ENCODE measurements at regions not wholly inside any gene's neighbourhood (a gene's known extent, or its start where the extent isn't known, plus 50 kb on each side); places are given as distances from the start of the nearest gene placed in this dataset.

DNA sequence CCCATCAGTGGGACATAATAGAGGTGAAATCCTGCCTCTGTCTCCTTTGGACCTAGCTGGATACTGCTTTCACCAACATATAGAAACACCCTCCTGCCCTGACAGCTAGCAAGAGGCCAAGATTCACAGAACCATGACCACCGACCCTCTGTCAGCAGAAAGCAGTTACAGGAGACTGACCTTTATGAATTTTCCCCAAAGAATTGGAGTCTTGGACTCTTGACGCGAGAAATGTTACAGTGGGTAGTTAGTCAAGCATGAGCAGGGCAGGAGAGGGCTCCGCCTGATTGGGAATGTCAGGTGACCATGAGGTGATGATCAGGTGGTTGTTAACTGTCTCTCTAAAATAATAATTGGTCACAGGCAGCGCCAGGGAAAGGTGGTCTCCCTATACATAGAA is 1002.3 kb downstream of the TDRD15 start:
- no peak for DNase-seq (ENCODE audit: extremely low spot score, unreplicated experiment)
- Mint-ChIP-seq H3K36me3 (no peaks in the 10 kb centered on the region), H3K27me3 (no peaks in the 10 kb centered on the region), H3K9me3 (no peaks in the 10 kb centered on the region), H3K4me1 (ENCODE audit: unreplicated experiment) (no peaks in the 10 kb centered on the region), H3K27ac (no peak overlapping the region), H3K4me3 (no peak overlapping the region)
- TF ChIP-seq, protein P1, sequence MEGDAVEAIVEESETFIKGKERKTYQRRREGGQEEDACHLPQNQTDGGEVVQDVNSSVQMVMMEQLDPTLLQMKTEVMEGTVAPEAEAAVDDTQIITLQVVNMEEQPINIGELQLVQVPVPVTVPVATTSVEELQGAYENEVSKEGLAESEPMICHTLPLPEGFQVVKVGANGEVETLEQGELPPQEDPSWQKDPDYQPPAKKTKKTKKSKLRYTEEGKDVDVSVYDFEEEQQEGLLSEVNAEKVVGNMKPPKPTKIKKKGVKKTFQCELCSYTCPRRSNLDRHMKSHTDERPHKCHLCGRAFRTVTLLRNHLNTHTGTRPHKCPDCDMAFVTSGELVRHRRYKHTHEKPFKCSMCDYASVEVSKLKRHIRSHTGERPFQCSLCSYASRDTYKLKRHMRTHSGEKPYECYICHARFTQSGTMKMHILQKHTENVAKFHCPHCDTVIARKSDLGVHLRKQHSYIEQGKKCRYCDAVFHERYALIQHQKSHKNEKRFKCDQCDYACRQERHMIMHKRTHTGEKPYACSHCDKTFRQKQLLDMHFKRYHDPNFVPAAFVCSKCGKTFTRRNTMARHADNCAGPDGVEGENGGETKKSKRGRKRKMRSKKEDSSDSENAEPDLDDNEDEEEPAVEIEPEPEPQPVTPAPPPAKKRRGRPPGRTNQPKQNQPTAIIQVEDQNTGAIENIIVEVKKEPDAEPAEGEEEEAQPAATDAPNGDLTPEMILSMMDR (conservative IDR thresholded peaks at IDR 0.05): no peak

DNA sequence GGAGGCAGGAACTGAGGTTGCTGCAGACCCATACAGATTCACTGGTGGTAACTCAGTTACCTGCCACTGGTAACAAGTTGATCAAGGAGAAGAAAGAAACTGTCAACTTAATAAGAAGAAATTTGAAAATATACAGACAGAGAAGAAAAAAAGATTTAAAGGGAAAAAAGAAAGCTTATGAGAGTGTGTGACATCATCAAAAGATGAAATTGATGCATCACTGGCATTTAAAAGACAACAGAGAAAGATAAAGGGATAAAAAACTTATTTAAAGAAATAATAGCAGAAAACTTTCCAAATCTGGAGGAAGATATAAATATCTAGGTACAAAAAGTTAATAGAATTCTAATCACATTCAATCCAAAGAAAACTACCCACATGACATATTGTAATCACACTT is 1003.2 kb downstream of the TDRD15 start:
- H3K4me1 Mint-ChIP-seq (ENCODE audit: unreplicated experiment): no peaks in the 10 kb centered on the region
- no peaks in the 10 kb centered on the region for H3K27me3 Mint-ChIP-seq
- no peaks in the 10 kb centered on the region for H3K36me3 Mint-ChIP-seq
- no peak for DNase-seq (ENCODE audit: extremely low spot score, unreplicated experiment)
- TF ChIP-seq, protein P1 (conservative IDR thresholded peaks at IDR 0.05): no peak
- H3K9me3 Mint-ChIP-seq: no peaks in the 10 kb centered on the region
- no peak overlapping the region for H3K27ac Mint-ChIP-seq
- no peak overlapping the region for H3K4me3 Mint-ChIP-seq

DNA sequence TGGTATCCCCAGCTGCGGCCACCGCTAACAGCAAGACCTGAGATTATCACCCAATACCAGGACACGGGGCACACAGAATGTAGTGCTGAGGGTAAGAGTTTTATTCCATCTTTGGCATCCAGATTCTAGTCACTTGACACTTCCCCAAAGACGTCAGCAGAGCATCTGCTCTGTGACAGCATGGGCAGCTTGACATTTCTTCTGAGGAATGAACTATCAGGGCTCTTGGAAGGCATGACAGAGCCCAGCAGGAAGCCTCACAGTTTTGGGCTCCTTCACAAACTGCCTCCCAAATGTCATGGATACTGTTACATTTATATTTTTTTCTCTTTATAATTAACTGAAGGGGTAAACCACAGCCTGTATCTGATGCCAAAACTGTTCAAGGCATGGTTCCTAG is 1010.7 kb downstream of the TDRD15 start:
- Mint-ChIP-seq H3K36me3 (no peaks in the 10 kb centered on the region), H3K9me3 (no peaks in the 10 kb centered on the region), H3K4me1 (ENCODE audit: unreplicated experiment) (no peaks in the 10 kb centered on the region), H3K27ac (no peak overlapping the region), H3K27me3 (no peaks in the 10 kb centered on the region), H3K4me3 (no peak overlapping the region)
- TF ChIP-seq, protein P1 (conservative IDR thresholded peaks at IDR 0.05): no peak
- DNase-seq (ENCODE audit: extremely low spot score, unreplicated experiment): no peak

GRCh38 chr2:22136446-22136845 is 1012.7 kb downstream of the TDRD15 start:
- Mint-ChIP-seq H3K9me3 (no peaks in the 10 kb centered on the region), H3K27me3 (peaks cover 4% of the 10 kb centered on the region), H3K27ac (no peak overlapping the region), H3K4me1 (ENCODE audit: unreplicated experiment) (no peaks in the 10 kb centered on the region), H3K4me3 (no peak overlapping the region), H3K36me3 (no peaks in the 10 kb centered on the region)
- DNase-seq (ENCODE audit: extremely low spot score, unreplicated experiment): no peak
- TF ChIP-seq, protein P1 (conservative IDR thresholded peaks at IDR 0.05): no peak

- Mint-ChIP-seq H3K4me1 (ENCODE audit: unreplicated experiment) (no peaks in the 10 kb centered on the region), H3K36me3 (no peaks in the 10 kb centered on the region), H3K4me3 (no peak overlapping the region), H3K27ac (no peak overlapping the region), H3K27me3 (peaks cover 4% of the 10 kb centered on the region), H3K9me3 (no peaks in the 10 kb centered on the region)
- TF ChIP-seq, protein P1 (conservative IDR thresholded peaks at IDR 0.05): no peak
- no peak for DNase-seq (ENCODE audit: extremely low spot score, unreplicated experiment)
Measured at GRCh38 chr2:22143840-22144239, 1020.1 kb downstream of the TDRD15 start.
